ENCODE measurements at regions not wholly inside any gene's neighbourhood (a gene's known extent, or its start where the extent isn't known, plus 50 kb on each side); places are given as distances from the start of the nearest gene placed in this dataset.

GRCh38 chr7:125465527-125465926 is 535.9 kb upstream of the POT1 start:
- TF ChIP-seq TAF1 (IDR thresholded peaks at IDR 0.05; ENCODE audit: low read depth) (no peak), EGR1 (IDR thresholded peaks at IDR 0.05) (no peak), TEAD4 (IDR thresholded peaks at IDR 0.05) (no peak), CEBPB (IDR thresholded peaks at IDR 0.05) (no peak), EP300 (IDR thresholded peaks at IDR 0.05; ENCODE audit: borderline replicate concordance) (no peak), MAX (IDR thresholded peaks at IDR 0.05) (no peak), ZBTB7A (IDR thresholded peaks at IDR 0.05; ENCODE audit: low read depth) (no peak), CREB1 (IDR thresholded peaks at IDR 0.05; ENCODE audit: low read depth) (no peak), REST (IDR thresholded peaks at IDR 0.05; ENCODE audit: low read depth) (no peak), NFIC (IDR thresholded peaks at IDR 0.05) (no peak), RAD21 (IDR thresholded peaks at IDR 0.05; ENCODE audit: low read depth) (no peak)

GRCh38 chr7:125462615-125463014 is 533.0 kb upstream of the POT1 start:
- TF ChIP-seq TCF12 (IDR thresholded peaks at IDR 0.05; ENCODE audit: low read depth) (no peak), TAF1 (IDR thresholded peaks at IDR 0.05; ENCODE audit: low read depth) (no peak), YY1 (IDR thresholded peaks at IDR 0.05; ENCODE audit: low read depth) (no peak), FOXM1 (IDR thresholded peaks at IDR 0.05; ENCODE audit: borderline replicate concordance, low read depth) (no peak)

GRCh38 chr7:125459038-125459437 is 529.4 kb upstream of the POT1 start:
- TF ChIP-seq EGR1 (IDR thresholded peaks at IDR 0.05) (no peak), ZBTB7A (IDR thresholded peaks at IDR 0.05; ENCODE audit: low read depth) (no peak), CREB1 (IDR thresholded peaks at IDR 0.05; ENCODE audit: low read depth) (no peak), CEBPB (IDR thresholded peaks at IDR 0.05) (no peak), FOXM1 (IDR thresholded peaks at IDR 0.05; ENCODE audit: borderline replicate concordance, low read depth) (no peak), TCF12 (IDR thresholded peaks at IDR 0.05; ENCODE audit: low read depth) (no peak), TEAD4 (IDR thresholded peaks at IDR 0.05) (no peak), RAD21 (IDR thresholded peaks at IDR 0.05; ENCODE audit: low read depth) (no peak), USF1 (IDR thresholded peaks at IDR 0.05) (no peak), TAF1 (IDR thresholded peaks at IDR 0.05; ENCODE audit: low read depth) (no peak), REST (IDR thresholded peaks at IDR 0.05; ENCODE audit: low read depth) (no peak), NFIC (IDR thresholded peaks at IDR 0.05) (no peak), YY1 (IDR thresholded peaks at IDR 0.05; ENCODE audit: low read depth) (no peak)

GRCh38 chr7:125450749-125451148 is 521.1 kb upstream of the POT1 start:
- TF ChIP-seq TEAD4 (IDR thresholded peaks at IDR 0.05) (no peak), RAD21 (IDR thresholded peaks at IDR 0.05; ENCODE audit: low read depth) (no peak), CEBPB (IDR thresholded peaks at IDR 0.05) (no peak), TAF1 (IDR thresholded peaks at IDR 0.05; ENCODE audit: low read depth) (no peak), EGR1 (IDR thresholded peaks at IDR 0.05) (no peak), CREB1 (IDR thresholded peaks at IDR 0.05; ENCODE audit: low read depth) (no peak), ZBTB7A (IDR thresholded peaks at IDR 0.05; ENCODE audit: low read depth) (no peak), YY1 (IDR thresholded peaks at IDR 0.05; ENCODE audit: low read depth) (no peak), REST (IDR thresholded peaks at IDR 0.05; ENCODE audit: low read depth) (no peak), FOXM1 (IDR thresholded peaks at IDR 0.05; ENCODE audit: borderline replicate concordance, low read depth) (no peak), USF1 (IDR thresholded peaks at IDR 0.05) (no peak), MAX (IDR thresholded peaks at IDR 0.05) (no peak), TCF12 (IDR thresholded peaks at IDR 0.05; ENCODE audit: low read depth) (no peak), NFIC (IDR thresholded peaks at IDR 0.05) (no peak), EP300 (IDR thresholded peaks at IDR 0.05; ENCODE audit: borderline replicate concordance) (no peak)

- TF ChIP-seq NFIC (IDR thresholded peaks at IDR 0.05): no peak
- no peak for TF ChIP-seq MAX (IDR thresholded peaks at IDR 0.05)
- TF ChIP-seq RAD21 (IDR thresholded peaks at IDR 0.05; ENCODE audit: low read depth): no peak
- TF ChIP-seq CEBPB (IDR thresholded peaks at IDR 0.05): no peak
- no peak for TF ChIP-seq CREB1 (IDR thresholded peaks at IDR 0.05; ENCODE audit: low read depth)
- TF ChIP-seq EGR1 (IDR thresholded peaks at IDR 0.05): no peak
- no peak for TF ChIP-seq YY1 (IDR thresholded peaks at IDR 0.05; ENCODE audit: low read depth)
- TF ChIP-seq REST (IDR thresholded peaks at IDR 0.05; ENCODE audit: low read depth): no peak
- TF ChIP-seq TCF12 (IDR thresholded peaks at IDR 0.05; ENCODE audit: low read depth): no peak
These were observed 516.2 kb upstream of the POT1 start for GRCh38 chr7:125445836-125446235.

Measured in Ishikawa (cell line).